Head of caudate nucleus (tissue), 42 donors: ENCODE measurements at regions not wholly inside any gene's neighbourhood (a gene's known extent, or its start where the extent isn't known, plus 50 kb on each side); places are given as distances from the start of the nearest gene placed in this dataset.

Experiments used
- DNase-seq, 42 donors: peaks; one replicate each; pipeline versions ENCODE4 v3.0.0 to v3.0.0-alpha.2; 2020 to 2021; ENCODE audit warnings: mixed read lengths in 7 of 42
- intact Hi-C: fragments of 100-400 bp; cut with DNase I; formaldehyde crosslinking; loops from one replicate; pipeline ENCODE4 v1.15.0; 2022

DNA sequence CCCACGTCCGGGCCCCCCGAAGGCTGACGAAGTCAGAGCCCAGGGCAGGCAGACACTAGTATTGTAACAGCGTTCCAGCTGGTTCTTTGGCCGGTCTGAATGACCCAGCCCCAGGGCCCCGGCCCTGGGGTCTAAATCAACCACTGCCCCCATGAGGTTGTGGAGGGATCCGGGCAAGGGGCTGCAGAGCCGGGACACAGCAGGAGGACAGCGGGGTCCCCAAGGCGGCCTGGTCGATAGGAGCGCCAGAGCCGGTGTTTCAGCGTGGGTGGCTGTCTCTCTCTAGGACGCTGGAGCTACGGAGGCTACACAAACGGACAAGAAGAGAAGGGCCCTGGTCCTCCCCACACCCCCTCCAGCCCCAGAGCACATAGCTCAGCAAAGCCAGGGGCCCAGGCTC, 101.8 kb downstream of the RBFOX3 start:
- intact Hi-C loops: loop anchor here (10.0 kb wide), 1 partner anchor 56 kb away; no protein-coding TSS in a partner anchor

DNA sequence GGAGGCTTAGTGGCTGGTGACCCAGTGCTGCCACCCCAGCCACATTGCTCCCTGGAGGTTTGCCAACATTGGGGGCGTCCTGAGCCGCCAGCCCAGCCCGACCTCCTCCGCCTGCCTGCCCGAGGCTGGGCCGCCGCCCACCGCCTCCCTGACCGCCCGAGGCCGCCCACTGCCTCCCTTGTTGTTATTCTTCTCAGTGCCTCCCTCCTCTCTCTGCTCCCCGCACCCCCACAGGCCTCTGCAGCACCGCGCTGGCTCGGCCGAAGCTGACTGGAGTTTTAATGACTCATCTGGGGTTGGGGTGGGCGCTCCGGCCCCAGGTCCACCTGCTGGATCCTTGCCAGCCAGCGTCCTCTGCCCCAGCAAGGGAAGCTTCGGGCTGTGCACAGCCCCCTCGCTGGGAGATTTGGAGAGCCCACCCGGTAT, 102.5 kb downstream of the RBFOX3 start:
- intact Hi-C loops: loop anchor here (10.0 kb wide), 1 partner anchor 56 kb away; no protein-coding TSS in a partner anchor
- DNase-seq: peak in 12 of 42 donors; percentile 20 to 62 (median 32)

More for the DNA sequence above, 101.8 kb downstream of the RBFOX3 start:
- DNase-seq: no peak

DNA sequence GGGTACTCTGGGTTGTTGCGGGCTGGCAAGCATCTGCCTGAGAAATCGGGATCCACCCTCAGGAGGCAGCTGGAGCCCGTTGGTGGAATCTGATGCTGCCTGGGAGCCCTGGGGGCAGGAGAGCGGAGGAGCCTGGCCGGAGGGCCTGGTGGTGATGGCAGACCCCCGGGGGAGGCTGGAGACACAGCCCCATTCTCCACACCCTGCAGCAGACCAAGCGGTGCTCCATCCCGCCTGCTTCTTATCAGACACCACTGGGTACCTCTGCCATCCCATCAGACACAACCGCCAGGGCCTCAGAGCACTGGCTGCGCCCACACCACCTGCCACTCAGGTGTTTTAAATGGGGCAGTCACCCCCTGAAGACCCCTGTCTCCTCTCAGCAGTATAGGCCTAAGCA, 103.9 kb downstream of the RBFOX3 start:
- intact Hi-C loops: loop anchor here (10.0 kb wide), 1 partner anchor 58 kb away; no protein-coding TSS in a partner anchor
- DNase-seq: no peak

DNA sequence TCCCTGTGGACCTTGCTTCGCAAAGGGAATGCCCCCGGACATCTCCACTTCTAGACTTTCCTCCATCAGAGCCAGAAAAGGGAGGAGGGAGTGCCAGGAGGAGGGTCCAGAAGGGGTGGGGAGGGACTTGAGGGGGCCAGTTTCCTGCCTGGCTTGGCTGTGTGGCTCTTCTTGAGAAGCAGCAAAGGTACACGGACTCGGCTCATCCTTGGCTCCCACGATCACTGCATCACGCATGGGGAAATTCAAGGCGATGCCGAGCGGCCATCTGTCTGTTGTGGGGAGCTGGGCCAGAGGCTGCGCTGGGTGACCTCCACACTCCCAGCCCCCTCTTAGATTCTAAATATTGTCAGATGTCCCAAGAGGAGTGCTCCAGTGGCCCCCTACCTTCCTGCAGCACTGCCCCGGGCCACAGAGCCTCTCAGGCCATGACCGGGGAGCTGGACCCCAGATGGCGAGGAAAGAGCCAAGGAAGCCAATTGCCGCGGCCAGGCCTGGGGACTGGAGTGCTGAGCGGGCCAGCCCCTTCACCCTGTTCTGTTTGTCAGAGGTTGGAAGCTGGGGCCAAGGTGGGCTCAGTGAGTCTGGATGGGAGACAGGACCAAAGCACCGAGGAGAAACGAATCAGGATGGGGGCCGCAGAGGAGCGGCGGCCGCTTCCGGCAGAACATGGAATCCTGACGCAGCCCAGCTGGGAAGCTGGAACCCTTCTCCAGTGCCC, 104.5 kb downstream of the RBFOX3 start:
- intact Hi-C loops: loop anchor here (10.0 kb wide), 1 partner anchor 58 kb away; no protein-coding TSS in a partner anchor
- no peak for DNase-seq

DNA sequence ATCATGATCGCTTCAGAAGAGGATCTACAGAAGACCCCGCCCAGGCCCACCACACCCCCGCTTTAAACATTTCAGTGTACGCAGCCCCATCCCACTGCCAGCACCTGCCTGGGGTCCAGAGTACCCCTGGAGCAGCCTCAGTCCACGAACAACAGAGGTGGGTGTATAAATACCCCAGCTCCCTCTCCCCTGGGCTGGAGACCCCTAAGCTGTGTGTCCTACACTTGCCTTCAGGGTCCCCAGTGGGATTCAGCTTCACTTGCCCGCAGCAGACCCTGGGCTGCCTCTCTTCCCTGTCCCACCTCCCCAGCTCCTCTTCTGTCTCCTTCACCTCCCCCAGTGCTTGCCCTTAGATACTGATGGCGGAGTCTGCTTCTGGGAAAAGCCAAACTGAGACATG, 105.7 kb downstream of the RBFOX3 start:
- intact Hi-C loops: loop anchor here (10.0 kb wide), 1 partner anchor 60 kb away; no protein-coding TSS in a partner anchor

DNA sequence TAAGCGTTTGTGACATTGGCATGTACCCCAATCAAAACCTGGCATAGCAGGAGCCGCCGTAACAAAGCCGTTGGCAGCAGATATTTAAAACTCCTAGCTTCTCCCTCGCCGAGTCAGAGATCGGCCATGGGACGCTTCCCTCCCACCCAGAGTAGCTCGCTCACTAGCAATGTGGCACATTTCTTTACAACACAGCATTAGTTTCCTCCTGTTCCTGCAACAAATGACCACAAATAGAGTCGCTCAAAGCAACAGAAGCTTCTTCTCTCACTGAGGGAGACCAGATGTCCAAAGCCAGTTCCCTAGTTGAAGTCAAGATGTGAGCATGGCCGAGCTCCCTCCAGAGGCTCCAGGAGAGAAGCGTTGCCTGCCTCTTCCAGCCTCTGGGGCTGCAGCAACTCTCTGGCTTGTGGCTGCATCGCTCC, 106.7 kb downstream of the RBFOX3 start:
- intact Hi-C loops: loop anchor here (10.0 kb wide), 1 partner anchor 61 kb away; no protein-coding TSS in a partner anchor
- DNase-seq: peak in 10 of 42 donors; percentile 15 to 58 (median 38)

More for the DNA sequence above, 105.7 kb downstream of the RBFOX3 start:
- DNase-seq: no peak

DNA sequence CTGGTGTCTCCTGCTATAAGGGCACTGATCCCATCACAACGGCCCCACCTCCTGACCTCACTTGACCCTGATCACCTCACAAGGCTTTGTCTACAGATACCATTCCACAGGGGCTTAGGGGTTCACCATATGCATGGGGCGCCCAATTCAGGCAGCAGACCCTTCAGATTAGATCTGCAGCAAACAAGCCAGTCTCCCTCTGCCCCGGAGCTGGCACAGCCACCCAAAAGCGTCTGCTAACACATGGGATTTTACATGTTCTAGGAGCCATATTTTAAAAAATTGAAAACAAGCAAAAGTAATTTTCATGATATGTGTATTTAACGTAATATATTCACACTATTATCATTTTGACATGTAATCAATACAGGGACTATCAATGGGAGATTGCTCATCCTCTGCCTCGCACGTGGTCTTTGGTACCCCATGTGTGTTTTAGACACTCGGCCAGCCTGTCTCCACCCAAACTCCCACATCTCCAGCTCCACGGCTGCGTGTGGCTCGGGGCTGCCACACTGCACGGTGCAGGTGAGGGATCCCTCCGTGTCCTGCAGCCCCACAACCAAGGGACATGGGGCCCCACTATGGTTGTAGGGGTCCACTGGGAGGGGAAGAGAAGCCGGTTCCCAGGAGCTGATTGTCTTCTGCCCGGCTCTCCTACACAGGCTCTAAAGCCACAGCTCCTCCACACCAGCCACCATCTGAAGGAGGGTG, 107.6 kb downstream of the RBFOX3 start:
- DNase-seq: no peak
- intact Hi-C loops: loop anchor here (10.0 kb wide), 1 partner anchor 62 kb away; no protein-coding TSS in a partner anchor

DNA sequence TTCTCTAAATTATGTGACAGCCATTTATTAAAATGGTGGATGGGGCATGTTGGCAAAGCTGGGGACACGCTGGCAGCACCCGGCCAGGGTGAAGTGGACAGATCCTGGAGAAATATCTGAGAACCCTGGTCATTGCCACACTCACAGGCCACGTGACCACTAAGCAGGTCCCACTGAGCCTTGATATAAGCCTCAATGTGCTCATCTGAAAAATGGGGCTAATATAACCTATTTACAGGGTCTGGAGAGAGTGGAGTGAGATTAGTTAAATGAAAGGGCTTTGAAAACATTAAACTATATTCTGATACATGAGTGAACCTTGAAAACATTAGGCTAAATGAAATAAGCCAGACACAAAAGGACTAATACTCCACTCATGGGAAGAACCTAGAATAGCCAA, 108.9 kb downstream of the RBFOX3 start:
- DNase-seq: no peak
- intact Hi-C loops: loop anchor here (10.0 kb wide), 1 partner anchor 63 kb away; no protein-coding TSS in a partner anchor

DNA sequence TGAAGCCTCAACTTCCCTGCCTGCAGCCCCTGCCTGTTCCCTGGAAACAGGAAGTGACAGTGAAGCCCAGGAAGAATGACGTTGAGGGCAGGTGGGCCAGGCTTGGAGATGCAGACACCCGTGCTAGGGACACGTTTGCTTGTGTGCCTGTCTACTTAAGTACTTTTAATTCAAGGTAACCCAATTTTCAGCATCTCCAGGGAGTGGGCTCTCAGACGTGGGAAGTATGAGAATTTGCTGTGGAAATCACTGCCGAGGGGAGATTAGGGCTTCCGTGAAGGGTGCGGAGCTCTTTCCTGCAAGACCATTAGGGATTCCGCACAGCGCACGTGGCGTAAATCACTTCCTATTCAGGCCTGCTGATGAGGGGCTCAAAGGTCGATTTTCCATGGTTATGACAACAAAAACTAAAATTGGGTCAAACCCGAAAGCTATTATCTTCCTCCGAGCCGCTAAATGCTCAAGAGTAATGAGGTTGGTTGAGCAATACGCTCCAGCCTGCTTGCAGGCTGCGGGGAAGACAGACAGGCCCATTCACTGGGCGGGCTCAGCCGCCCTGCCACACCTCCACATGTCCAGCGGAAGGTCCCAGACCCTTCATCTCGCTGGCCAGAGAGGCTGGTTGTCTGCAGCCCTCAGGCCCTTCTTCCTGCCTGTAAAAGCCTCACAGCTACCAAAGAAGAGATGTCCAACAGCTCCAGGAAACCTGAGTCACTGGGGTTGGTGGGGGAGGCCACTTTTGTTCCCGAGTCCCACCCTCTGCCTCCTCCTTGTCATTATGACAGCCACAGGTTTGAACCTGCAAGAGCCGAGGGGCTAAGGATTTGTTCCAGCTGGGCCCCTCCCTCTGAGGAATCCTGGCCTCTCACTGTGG, 109.9 kb downstream of the RBFOX3 start:
- peak in 18 of 42 donors; percentile 10 to 70 (median 41) for DNase-seq
- intact Hi-C loops: loop anchor here (10.0 kb wide), 1 partner anchor 64 kb away; no protein-coding TSS in a partner anchor

DNA sequence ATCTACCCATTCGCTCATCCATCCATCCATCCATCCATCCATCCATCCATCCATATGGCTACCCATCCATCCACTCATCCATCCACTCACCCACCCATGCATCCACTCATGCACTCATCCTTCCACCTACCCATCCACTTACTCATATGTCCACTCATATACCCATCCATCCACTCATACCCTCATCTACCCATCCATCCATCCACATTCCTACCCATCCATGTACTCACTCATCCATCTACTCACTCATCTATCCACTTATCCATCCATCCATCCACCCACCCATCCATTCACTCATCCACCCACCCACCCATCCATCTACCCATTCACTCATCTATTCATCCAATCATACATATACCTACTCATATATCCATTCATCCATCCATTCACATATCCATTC, 112.0 kb downstream of the RBFOX3 start:
- DNase-seq: no peak

DNA sequence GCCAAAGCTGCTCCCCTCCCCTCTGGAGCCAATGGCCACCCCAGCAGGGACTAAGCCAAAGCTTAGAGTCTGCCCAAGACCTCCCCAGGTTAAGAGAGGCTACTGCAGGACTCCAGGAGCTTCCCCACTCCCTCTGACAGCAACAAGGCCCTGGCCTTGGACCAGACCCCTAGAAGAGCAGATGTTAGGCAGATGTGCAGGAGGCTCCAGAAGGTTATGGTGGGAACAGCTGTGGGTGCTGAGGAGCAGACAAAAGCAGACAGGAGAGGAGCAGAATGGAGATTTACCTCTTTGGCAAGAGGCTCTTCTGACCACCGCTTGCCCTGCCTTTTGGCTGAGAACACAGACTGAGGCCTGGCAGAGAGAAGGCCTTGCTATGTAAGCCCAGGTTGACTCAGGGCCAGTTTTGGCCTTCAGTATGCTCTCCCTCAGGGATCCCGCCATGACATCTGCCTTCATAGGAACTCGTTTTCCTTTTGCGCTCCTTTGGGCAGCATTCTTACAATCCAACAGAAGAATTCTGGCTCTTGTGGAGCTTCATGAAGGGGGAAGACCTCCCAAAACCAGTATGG, 113.0 kb downstream of the RBFOX3 start:
- intact Hi-C loops: no loop called here
- DNase-seq: no peak

More for the DNA sequence above, 112.0 kb downstream of the RBFOX3 start:
- intact Hi-C loops: no loop called here

DNA sequence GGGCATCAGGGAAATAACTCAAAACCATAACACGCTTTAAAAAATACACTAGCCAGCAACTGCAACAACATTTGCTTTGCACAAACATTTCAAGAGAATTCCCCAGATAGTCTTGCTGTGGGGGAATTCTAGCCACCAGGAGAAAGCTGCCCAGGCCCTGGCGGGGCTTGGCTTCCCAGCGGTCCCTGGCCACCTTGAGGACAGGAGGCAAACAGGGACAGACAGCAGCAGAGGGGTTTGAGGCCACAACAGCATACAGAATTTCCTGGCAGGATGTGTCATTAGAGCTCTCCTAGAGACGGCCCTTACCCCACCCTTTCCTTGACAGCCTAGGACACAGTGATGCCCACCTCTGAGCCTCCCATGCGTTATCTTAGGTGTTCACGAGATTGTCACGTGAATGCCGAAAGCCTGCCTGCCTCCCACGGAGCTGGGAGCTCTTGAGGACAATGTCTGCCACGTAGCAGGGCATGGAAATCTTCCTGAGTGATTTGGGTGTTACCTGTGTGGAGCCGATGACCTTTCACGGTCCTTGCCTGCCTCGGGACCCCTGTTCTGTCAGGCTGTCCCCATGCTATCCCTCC, 114.3 kb downstream of the RBFOX3 start:
- intact Hi-C loops: no loop called here
- peak in 27 of 42 donors; percentile 13 to 74 (median 39) for DNase-seq

DNA sequence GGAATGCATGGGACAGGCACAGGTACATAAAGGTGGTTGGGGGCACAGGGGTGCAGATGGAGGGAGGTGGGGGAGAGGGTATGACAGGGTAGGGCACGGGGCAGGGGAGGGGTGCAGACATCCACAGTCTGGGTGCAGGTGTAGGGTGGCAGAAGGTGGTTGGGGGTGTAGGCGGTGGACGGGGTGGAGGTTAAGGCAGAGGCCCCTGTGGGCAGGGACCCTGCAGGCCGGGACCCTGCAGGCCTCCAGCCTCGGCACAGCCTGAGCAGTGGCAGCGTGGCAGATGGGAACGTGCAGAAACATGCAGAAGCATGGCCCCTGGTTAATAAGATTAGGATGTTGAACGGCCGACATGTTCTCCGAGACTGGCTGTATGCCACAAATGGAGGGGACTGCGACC, 115.2 kb downstream of the RBFOX3 start:
- DNase-seq: no peak
- intact Hi-C loops: no loop called here

DNA sequence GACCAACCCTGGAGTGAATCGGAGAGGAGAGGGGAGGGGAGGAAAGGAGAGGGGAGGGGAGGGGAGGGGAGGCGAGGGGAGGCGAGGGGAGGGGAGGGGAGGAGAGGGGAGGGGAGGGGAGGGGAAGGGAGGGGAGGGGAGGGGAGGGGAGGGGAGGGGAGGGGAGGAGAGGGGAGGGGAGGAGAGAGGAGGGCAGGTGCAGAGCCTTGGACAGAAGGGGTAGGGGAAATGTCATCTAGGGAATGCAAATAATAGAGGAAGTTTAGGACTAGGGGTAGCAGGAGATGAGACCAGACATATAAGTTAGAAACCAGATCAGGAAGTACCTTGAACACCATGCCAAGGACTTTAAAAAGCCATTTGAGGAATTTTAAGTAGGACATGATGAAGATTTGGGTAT, 119.8 kb downstream of the RBFOX3 start:
- DNase-seq: no peak
- intact Hi-C loops: no loop called here

DNA sequence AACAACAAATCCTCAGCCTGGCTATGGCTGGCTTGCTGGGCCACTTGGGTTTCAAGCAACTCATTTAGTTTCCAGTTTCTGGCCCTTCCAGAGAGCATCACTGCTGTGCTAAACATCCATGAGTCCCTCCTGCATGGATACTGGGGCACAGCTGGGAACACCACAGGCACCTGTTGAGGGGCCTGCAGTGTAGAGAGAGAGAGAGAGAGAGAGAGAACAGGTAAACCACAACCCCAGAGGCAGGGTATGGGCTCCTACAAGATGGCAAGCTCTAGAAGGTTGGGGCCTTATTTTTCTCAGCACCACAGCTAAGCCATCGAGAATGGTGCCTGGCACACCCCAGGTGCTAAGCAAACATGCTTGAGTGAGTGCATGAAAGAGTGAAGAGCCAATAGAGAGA, 120.3 kb downstream of the RBFOX3 start:
- intact Hi-C loops: no loop called here
- DNase-seq: no peak

DNA sequence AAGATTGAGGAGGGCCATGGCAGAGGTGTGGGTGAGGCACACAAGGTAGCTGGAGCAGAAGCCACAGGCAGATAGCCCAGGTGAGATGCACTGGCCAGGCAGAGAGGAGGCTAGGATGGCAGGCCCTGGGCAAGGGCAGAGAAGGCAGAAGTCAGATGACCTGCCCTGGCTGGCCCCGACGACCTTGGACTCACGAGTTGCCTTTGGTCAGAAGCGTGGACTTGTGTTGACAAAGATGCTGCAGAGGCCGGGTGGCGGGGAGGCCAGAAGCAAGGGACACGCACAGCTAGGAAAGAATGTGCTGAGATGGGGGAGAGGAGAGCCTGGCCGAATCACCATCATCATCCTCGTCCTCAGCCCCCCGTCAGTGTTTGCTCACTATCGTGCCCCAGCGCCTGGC, 123.7 kb downstream of the RBFOX3 start:
- intact Hi-C loops: no loop called here
- no peak for DNase-seq

DNA sequence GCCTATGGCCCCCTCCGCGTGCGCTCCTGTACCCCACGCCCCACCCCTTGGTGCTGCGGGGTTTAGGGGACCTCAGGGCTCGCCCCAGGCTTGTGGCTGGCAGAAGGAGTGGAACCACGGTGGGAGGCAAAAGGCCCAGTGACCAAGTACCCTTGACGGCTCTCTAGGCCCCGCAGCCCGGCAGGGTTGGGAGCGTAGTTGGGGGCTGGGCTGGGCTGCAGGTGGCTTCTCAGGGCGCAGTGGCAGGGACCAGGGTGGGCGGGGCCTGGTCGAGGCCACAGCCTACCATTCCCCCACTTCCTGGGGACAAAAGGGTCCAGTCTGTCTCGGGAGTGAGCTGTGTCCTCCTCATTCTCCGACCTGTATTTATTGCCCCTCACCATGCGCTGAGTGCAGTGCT, 124.9 kb downstream of the RBFOX3 start:
- no peak for DNase-seq
- intact Hi-C loops: no loop called here

DNA sequence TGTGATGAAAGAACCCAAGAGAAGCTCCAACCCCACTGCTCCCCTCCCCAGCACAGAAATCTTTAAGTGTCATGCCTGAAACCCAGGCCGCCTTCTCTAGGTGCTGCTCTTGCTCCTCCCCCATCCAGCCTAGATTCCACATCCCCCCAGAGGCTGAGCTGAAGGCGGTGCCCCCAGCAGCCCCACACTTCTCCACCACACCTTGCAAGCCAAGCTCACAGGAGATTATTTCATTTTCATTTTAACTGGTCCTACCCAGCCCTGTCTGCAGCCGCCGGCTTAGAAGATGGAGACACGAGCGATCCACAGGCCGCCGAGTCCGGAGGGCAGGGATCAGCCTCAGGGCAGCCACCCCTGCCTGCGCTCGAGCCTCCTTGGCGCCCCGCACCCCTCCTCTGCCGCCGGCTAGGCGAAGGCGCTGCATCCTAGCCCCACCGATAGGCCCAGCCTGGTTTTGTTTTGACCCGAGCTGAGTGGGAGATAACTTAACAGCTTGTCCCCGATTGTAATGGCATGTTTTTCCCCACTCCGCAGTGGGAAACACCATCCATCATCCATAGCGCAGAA, 125.3 kb downstream of the RBFOX3 start:
- DNase-seq: peak in 24 of 42 donors; percentile 26 to 77 (median 50)
- intact Hi-C loops: no loop called here
